ENCODE measurements at regions not wholly inside any gene's neighbourhood (a gene's known extent, or its start where the extent isn't known, plus 50 kb on each side); places are given as distances from the start of the nearest gene placed in this dataset.

DNA sequence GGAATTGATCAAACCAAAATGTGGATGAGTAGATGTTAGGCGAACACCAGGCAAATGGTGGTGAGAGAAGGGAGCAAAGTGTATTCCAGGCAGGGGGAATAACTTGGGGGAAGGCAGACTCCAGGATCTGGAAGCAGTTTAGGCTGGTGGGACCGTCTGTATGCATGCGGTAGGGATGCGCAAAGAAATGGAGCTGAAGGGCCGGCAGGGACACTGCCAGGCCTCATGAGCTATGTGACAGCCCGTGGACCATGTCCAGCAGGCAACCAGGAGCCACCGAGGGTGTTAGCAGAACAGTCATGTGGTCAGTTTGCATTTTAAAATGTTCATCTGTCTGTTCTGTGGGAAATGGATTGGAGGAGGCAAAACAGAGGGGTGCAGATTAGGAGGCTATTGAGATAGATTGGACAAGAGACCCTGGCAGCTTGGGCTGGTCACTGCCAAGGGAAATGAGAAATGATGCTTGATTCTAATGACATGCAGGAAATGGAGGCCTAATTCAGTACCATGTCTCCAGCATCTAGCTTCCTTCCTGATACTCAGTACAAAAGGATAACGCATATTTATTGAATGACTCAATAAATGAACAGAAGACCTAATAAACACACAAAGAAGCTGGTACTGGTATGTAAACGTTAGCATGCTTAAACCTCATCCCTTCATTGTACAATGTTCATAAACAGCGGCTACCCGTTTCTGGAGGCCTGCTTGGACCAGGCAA is 412.4 kb downstream of the BUD13 start:
- no peak for TF ChIP-seq CTCF (IDR thresholded peaks at IDR 0.05)
- no peak for TF ChIP-seq POLR2AphosphoS5 (IDR thresholded peaks at IDR 0.05)

Measured in gastroesophageal sphincter (tissue), 3 donors.